GM13976 (cell line): ENCODE measurements at regions not wholly inside any gene's neighbourhood (a gene's known extent, or its start where the extent isn't known, plus 50 kb on each side); places are given as distances from the start of the nearest gene placed in this dataset.

ENCODE experiments used
- DNase-seq: peaks from one replicate; pipeline ENCODE4 v3.0.0; 2012; ENCODE audit warnings: low spot score
- in situ Hi-C: fragments of 300-500 bp; cut with MboI; formaldehyde crosslinking; loops from one replicate; pipeline ENCODE4 v1.12.0; 2022; ENCODE audit warnings: low sequenced_read_pairs, mixed read lengths, inconsistent platforms; ENCODE audit not compliant: unreplicated experiment
- TF ChIP-seq, protein P1 (sequence below): IDR thresholded peaks from 2 replicates; pipeline ENCODE4 v1.5.1; 2012; ENCODE audit warnings: borderline replicate concordance, mild to moderate bottlenecking; ENCODE audit not compliant: insufficient read depth; ENCODE audit errors: extremely low read depth, missing control alignments, control extremely low read depth

DNA sequence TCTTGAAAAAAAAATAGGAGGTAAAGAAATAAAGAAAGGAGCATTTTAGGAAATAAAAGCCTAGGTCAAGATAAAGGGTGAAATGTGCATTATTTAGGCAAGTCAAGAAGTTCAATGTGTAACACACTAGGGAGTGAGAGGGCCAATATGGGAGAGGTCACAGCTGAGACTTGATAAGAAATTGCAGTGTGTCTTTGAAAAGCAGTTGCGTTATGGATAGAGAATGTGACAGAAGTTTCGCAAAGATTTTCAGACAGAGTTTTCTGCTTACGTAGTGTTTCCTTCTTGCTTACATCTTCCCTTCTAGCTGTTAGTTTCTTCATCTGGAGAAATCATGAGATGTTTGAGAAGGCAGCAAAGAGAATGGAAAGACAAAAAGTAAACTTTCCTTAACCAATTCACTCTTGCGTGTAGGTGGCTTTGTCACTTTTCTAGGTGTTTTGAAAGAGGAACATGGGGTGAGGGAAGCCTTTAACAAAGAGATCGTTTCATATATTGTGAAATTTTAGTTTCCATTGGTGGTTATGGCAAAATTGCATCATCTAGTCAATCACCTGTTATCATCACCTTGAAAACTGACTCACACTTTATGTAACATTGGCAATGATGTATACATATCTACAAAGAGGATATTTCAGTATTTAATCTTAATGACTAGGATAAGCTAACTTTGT lies 975.5 kb downstream of the OLFM4 start:
- TF ChIP-seq, protein P1, sequence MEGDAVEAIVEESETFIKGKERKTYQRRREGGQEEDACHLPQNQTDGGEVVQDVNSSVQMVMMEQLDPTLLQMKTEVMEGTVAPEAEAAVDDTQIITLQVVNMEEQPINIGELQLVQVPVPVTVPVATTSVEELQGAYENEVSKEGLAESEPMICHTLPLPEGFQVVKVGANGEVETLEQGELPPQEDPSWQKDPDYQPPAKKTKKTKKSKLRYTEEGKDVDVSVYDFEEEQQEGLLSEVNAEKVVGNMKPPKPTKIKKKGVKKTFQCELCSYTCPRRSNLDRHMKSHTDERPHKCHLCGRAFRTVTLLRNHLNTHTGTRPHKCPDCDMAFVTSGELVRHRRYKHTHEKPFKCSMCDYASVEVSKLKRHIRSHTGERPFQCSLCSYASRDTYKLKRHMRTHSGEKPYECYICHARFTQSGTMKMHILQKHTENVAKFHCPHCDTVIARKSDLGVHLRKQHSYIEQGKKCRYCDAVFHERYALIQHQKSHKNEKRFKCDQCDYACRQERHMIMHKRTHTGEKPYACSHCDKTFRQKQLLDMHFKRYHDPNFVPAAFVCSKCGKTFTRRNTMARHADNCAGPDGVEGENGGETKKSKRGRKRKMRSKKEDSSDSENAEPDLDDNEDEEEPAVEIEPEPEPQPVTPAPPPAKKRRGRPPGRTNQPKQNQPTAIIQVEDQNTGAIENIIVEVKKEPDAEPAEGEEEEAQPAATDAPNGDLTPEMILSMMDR, result no peak
- in situ Hi-C loops, result no loop called here
- DNase-seq, result no peak

DNA sequence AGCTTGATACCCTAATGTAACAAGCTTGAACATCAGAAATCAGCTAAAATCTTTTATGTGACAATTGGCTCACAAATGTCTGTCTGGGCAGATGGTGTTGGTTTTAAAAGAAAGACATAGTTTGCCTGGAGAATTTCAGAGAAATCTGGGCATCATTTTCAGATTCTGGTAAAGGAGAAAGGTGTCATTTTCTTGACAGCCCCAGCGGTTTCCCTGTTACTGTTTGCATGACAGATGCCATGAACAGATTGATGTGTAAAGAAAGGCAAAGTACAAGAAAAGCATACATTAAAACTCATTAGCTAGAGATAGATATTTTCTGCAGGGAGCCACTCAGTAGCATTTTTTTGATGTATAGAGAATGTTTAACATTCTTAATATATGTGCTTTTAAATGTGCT lies 987.9 kb downstream of the OLFM4 start:
- TF ChIP-seq, protein P1, result no peak
- DNase-seq, result no peak
- in situ Hi-C loops, result no loop called here

DNA sequence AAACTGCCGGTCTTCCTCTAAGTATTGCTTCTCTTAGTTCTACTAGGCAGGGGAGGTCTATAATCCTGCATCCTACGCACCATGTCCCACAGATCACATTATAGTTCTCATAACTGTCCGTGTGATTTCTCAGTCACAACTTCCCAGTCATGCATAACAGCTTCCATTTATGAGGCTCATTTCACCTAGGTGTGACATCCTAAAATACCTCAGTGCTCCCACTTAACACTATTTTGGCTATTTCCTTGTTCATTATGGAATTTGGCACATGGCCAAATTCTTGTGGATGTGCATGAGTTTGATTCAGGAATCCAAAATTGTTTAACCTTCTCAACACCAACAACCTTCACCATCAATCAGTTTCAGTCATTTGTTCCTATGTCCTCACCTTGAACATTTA lies 989.9 kb downstream of the OLFM4 start:
- TF ChIP-seq, protein P1, result no peak
- no peak for DNase-seq
- in situ Hi-C loops, result no loop called here

DNA sequence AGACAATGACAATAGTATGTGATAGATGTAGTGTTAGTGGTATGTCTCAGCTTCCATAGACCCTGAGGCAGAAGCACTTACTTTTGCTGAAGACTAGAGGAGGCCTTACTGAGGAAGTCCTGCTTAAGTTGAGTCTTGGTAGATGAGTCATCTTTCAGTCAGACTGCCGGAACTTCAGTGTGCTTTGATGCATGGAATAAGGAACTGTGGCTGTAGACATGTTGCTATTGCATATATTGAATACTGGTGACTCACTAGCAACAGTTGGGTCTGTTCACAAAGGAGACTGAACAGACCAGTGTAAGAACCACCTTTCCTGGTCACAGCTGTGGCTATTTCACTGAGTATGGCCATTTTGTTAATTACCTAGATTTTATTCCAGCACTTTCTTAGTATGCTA lies 1000.6 kb downstream of the OLFM4 start:
- TF ChIP-seq, protein P1, result no peak
- peak; percentile 20 for DNase-seq
- in situ Hi-C loops, result no loop called here

DNA sequence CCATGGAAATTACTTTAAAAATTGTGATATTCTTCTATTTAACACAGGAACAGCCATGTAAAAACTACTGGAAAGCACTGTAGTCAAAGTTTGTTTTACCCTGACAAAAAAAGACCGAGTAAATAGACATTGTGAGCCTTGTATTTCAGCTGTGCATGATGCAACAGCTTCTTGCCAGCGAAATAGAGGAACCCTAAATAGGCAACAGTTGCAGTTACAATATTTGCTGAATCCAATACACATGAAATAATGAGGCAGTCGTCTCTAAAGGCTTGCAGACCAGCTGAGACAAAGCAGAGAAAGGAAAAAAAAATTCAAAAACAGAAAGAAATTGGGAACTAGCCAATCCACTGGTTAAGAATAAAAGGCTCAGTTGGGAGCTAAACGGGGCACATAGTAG lies 1001.1 kb downstream of the OLFM4 start:
- DNase-seq, result no peak
- in situ Hi-C loops, result no loop called here
- TF ChIP-seq, protein P1, result no peak

DNA sequence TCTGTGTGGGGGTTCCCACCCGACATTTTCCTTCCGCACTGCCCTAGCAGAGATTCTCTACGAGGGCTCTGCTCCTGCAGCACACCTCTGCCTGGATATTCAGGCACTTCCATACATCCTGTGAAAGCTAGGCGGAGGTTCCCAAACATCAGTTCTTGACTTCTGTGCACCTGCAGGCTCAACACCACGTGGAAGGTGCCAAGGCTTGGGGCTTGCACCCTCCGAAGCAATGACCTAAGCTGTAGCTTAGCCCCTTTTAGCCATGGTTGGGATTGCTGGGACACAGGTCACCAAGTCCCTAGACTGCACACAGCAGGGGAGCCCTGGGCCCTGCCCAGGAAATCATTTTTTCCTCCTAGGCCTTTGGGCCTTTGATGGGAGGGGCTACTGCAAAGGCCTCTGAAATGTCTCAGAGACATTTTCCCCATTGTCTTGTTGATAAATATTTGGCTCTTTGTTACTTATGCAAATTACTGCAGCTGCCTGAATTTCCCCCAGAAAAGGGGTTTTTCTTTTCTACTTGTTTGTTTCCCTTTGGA lies 1004.8 kb downstream of the OLFM4 start:
- TF ChIP-seq, protein P1, result no peak
- DNase-seq, result no peak
- in situ Hi-C loops, result no loop called here
